OCI-LY3 (cell line): ENCODE measurements at regions not wholly inside any gene's neighbourhood (a gene's known extent, or its start where the extent isn't known, plus 50 kb on each side); places are given as distances from the start of the nearest gene placed in this dataset.

Experiments
- H2AFZ ChIP-seq: fragments of 200-600, 300-600 bp; shearing (Covaris generic); 2 replicates; pipeline ENCODE4 v1.6.0; 2014; ENCODE audit warnings: antibody characterized with exemption, low read depth, low read length
- H3K27ac ChIP-seq: fragments of 200-600, 300-600 bp; sonication (generic); 2 replicates; pipeline ENCODE4 v1.5.1; 2014; ENCODE audit warnings: mild to moderate bottlenecking, low read length, moderate library complexity, mixed read lengths
- H3K27me3 ChIP-seq: fragments of 200-600, 300-600 bp; sonication (generic); 2 replicates; pipeline ENCODE4 v1.6.1; 2014; ENCODE audit warnings: low read depth, low read length, mixed read lengths
- H3K36me3 ChIP-seq: fragments of 200-600, 300-600 bp; sonication (generic); replicated peaks from 2 replicates; pipeline ENCODE3; 2014; ENCODE audit warnings: low read depth, low read length, mixed read lengths
- H3K4me1 ChIP-seq: fragments of 300-600, 200-600 bp; sonication (generic); 2 replicates; pipeline ENCODE4 v1.6.1; 2014; ENCODE audit warnings: low read length, mixed read lengths
- H3K4me2 ChIP-seq: fragments of 200-600, 300-600 bp; sonication (generic); 2 replicates; pipeline ENCODE4 v1.6.1; 2014; ENCODE audit warnings: low read length, mixed read lengths
- H3K4me3 ChIP-seq: fragments of 300-600, 200-600 bp; sonication (generic); 2 replicates; pipeline ENCODE4 v1.5.1; 2014; ENCODE audit warnings: antibody characterized with exemption, mild to moderate bottlenecking, low read length, moderate library complexity
- H3K79me2 ChIP-seq: fragments of 300-600, 200-600 bp; shearing (Covaris generic); 2 replicates; pipeline ENCODE4 v1.6.1; 2014; ENCODE audit warnings: mild to moderate bottlenecking, low read length, mixed read lengths
- H3K9ac ChIP-seq: fragments of 300-600, 200-600 bp; shearing (Covaris generic); 2 replicates; pipeline ENCODE4 v1.6.0; 2014; ENCODE audit warnings: mild to moderate bottlenecking, low read length, moderate library complexity
- H3K9me3 ChIP-seq: fragments of 200-600, 300-600 bp; shearing (Covaris generic); 2 replicates; pipeline ENCODE4 v1.6.1; 2014; ENCODE audit warnings: low read length, mixed read lengths; ENCODE audit not compliant: insufficient read depth
- H4K20me1 ChIP-seq: fragments of 200-600, 300-600 bp; sonication (generic); 2 replicates; pipeline ENCODE4 v1.6.1; 2016; ENCODE audit warnings: low read length, mixed read lengths; ENCODE audit not compliant: insufficient read depth
- CTCF ChIP-seq: fragments of 200-600, 300-600 bp; sonication (generic); IDR thresholded peaks from 2 replicates; pipeline ENCODE4 v1.5.1; 2014; ENCODE audit warnings: antibody characterized with exemption, low read length, low read depth
- EZH2phosphoT487 ChIP-seq: fragments of 200-600 bp; shearing (Covaris generic); IDR thresholded peaks from 2 replicates; pipeline ENCODE4 v1.6.1; 2018; ENCODE audit warnings: antibody characterized with exemption, mixed run types, low read depth

GRCh38 chr22:48808038-48808960, 1019.4 kb downstream of the BRD1 start:
- no peaks in the 10 kb centered on the region for H3K79me2 ChIP-seq
- no peaks in the 10 kb centered on the region for H3K9me3 ChIP-seq
- no peak overlapping the region for H3K4me2 ChIP-seq
- H3K9ac ChIP-seq, result no peak overlapping the region
- H3K4me3 ChIP-seq, result no peak overlapping the region
- TF ChIP-seq EZH2phosphoT487 (no peak), CTCF (no peak)
- H3K36me3 ChIP-seq, result no peaks in the 10 kb centered on the region
- H3K27ac ChIP-seq, result no peak overlapping the region
- H3K4me1 ChIP-seq, result no peaks in the 10 kb centered on the region
- H2AFZ ChIP-seq, result no peak overlapping the region
- H3K27me3 ChIP-seq, result no peaks in the 10 kb centered on the region
- no peaks in the 10 kb centered on the region for H4K20me1 ChIP-seq

GRCh38 chr22:48807155-48807554, 1020.5 kb downstream of the BRD1 start:
- Histone ChIP-seq H3K27ac (no peak overlapping the region), H4K20me1 (no peaks in the 10 kb centered on the region), H3K27me3 (no peaks in the 10 kb centered on the region), H3K9ac (no peak overlapping the region), H3K36me3 (no peaks in the 10 kb centered on the region), H3K9me3 (no peaks in the 10 kb centered on the region), H3K4me3 (no peak overlapping the region), H2AFZ (no peak overlapping the region), H3K4me2 (no peak overlapping the region), H3K79me2 (no peaks in the 10 kb centered on the region), H3K4me1 (no peaks in the 10 kb centered on the region)
- no peak for TF ChIP-seq EZH2phosphoT487
- TF ChIP-seq CTCF, result no peak

GRCh38 chr22:48806227-48806781, 1021.4 kb downstream of the BRD1 start:
- Histone ChIP-seq H3K9me3 (no peaks in the 10 kb centered on the region), H3K9ac (no peak overlapping the region)

More at GRCh38 chr22:48806227-48806781, 1021.4 kb downstream of the BRD1 start:
- H3K27me3 ChIP-seq, result no peaks in the 10 kb centered on the region
- no peak overlapping the region for H3K4me3 ChIP-seq
- no peaks in the 10 kb centered on the region for H3K4me1 ChIP-seq
- no peaks in the 10 kb centered on the region for H3K79me2 ChIP-seq
- no peaks in the 10 kb centered on the region for H3K36me3 ChIP-seq
- no peaks in the 10 kb centered on the region for H4K20me1 ChIP-seq
- no peak overlapping the region for H2AFZ ChIP-seq
- H3K4me2 ChIP-seq, result no peak overlapping the region
- TF ChIP-seq CTCF (no peak), EZH2phosphoT487 (no peak)
- no peak overlapping the region for H3K27ac ChIP-seq
